Loucy (cell line): ENCODE measurements at regions not wholly inside any gene's neighbourhood (a gene's known extent, or its start where the extent isn't known, plus 50 kb on each side); places are given as distances from the start of the nearest gene placed in this dataset.

ENCODE experiments used
- EZH2phosphoT487 ChIP-seq: fragments of 200-600 bp; IDR thresholded peaks from 2 replicates; pipeline ENCODE4 v1.6.1; 2018; ENCODE audit warnings: antibody characterized with exemption, mild to moderate bottlenecking, moderate library complexity, borderline replicate concordance
- TF ChIP-seq, protein P1 (sequence below): fragments of 200-600 bp; sonication (generic); conservative IDR thresholded peaks from 2 replicates; pipeline ENCODE4 v1.5.1; 2014; ENCODE audit warnings: mild to moderate bottlenecking, antibody characterized with exemption, low read length

DNA sequence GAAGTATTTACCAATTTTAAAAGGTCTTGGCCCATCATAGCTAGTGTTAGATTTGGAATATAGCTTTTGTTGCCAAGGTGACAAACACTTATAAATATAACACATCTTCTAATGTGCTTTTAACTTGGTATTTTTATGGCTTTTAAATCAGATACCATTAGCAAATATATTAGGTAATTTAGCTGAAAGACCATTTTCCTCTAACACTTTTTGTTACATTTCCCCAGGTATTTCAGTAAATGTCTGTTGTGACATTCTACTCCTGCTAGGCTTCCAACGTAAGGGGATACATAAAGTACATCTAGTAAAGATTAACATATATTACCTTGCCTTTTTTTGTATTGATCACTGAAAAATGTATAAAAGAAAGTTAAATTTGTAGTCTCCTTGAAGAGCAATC, 75.0 kb upstream of the SEM1 start:
- TF ChIP-seq, protein P1, sequence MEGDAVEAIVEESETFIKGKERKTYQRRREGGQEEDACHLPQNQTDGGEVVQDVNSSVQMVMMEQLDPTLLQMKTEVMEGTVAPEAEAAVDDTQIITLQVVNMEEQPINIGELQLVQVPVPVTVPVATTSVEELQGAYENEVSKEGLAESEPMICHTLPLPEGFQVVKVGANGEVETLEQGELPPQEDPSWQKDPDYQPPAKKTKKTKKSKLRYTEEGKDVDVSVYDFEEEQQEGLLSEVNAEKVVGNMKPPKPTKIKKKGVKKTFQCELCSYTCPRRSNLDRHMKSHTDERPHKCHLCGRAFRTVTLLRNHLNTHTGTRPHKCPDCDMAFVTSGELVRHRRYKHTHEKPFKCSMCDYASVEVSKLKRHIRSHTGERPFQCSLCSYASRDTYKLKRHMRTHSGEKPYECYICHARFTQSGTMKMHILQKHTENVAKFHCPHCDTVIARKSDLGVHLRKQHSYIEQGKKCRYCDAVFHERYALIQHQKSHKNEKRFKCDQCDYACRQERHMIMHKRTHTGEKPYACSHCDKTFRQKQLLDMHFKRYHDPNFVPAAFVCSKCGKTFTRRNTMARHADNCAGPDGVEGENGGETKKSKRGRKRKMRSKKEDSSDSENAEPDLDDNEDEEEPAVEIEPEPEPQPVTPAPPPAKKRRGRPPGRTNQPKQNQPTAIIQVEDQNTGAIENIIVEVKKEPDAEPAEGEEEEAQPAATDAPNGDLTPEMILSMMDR: no peak
- TF ChIP-seq EZH2phosphoT487: no peak
